HUES48 (cell line): ENCODE measurements at regions not wholly inside any gene's neighbourhood (a gene's known extent, or its start where the extent isn't known, plus 50 kb on each side); places are given as distances from the start of the nearest gene placed in this dataset.

Source experiments
- H3K27ac ChIP-seq: one replicate; pipeline ENCODE4 v1.7.0; 2013; ENCODE audit warnings: low read depth, low read length, inconsistent platforms
- H3K27me3 ChIP-seq: 2 replicates; pipeline ENCODE4 v1.6.1; 2013; ENCODE audit warnings: mild to moderate bottlenecking, low read length; ENCODE audit not compliant: control insufficient read depth, insufficient read depth
- H3K36me3 ChIP-seq: 2 replicates; pipeline ENCODE4 v1.6.1; 2013; ENCODE audit warnings: low read length; ENCODE audit not compliant: control insufficient read depth, insufficient read depth
- H3K4me1 ChIP-seq: 2 replicates; pipeline ENCODE4 v1.6.1; 2013; ENCODE audit warnings: mild to moderate bottlenecking, low read length; ENCODE audit not compliant: control insufficient read depth, insufficient read depth
- H3K4me3 ChIP-seq: 2 replicates; pipeline ENCODE4 v1.5.1; 2013; ENCODE audit warnings: mild to moderate bottlenecking, low read depth, low read length
- H3K9ac ChIP-seq: 2 replicates; pipeline ENCODE4 v1.6.1; 2013; ENCODE audit warnings: mild to moderate bottlenecking, low read depth, low read length, moderate library complexity
- H3K9me3 ChIP-seq: 2 replicates; pipeline ENCODE4 v1.6.1; 2013; ENCODE audit warnings: low read length; ENCODE audit not compliant: control insufficient read depth, insufficient read depth

GRCh38 chr12:69131077-69131476, 108.3 kb upstream of the CPSF6 start:
- Histone ChIP-seq H3K4me1 (0 out of 2 replicates have a peak, but pooled peaks cover 13% of the 10 kb centered on the region), H3K36me3 (no peaks in the 10 kb centered on the region), H3K9me3 (no peaks in the 10 kb centered on the region), H3K9ac (no peak overlapping the region), H3K4me3 (no peak overlapping the region), H3K27me3 (no peaks in the 10 kb centered on the region), H3K27ac (no peak overlapping the region)

- H3K4me3 ChIP-seq, result no peak overlapping the region
- H3K36me3 ChIP-seq, result no peaks in the 10 kb centered on the region
- H3K9me3 ChIP-seq, result peaks cover 22% of the 10 kb centered on the region
- no peak overlapping the region for H3K27ac ChIP-seq
- no peak overlapping the region for H3K9ac ChIP-seq
- no peaks in the 10 kb centered on the region for H3K4me1 ChIP-seq
- no peaks in the 10 kb centered on the region for H3K27me3 ChIP-seq
Measured at GRCh38 chr12:69136931-69137613, 102.3 kb upstream of the CPSF6 start.

- H3K36me3 ChIP-seq, result no peaks in the 10 kb centered on the region
- H3K27ac ChIP-seq, result no peak overlapping the region
Measured at GRCh38 chr12:69141074-69141473, 98.3 kb upstream of the CPSF6 start.

GRCh38 chr12:69149270-69149669, 90.1 kb upstream of the CPSF6 start:
- Histone ChIP-seq H3K27me3 (no peaks in the 10 kb centered on the region), H3K9me3 (no peaks in the 10 kb centered on the region), H3K9ac (no peak overlapping the region), H3K27ac (no peak overlapping the region), H3K4me1 (no peaks in the 10 kb centered on the region), H3K4me3 (no peak overlapping the region), H3K36me3 (no peaks in the 10 kb centered on the region)

More at GRCh38 chr12:69141074-69141473, 98.3 kb upstream of the CPSF6 start:
- Histone ChIP-seq H3K4me3 (no peak overlapping the region), H3K9ac (no peak overlapping the region), H3K9me3 (peaks cover 24% of the 10 kb centered on the region), H3K4me1 (no peaks in the 10 kb centered on the region), H3K27me3 (no peaks in the 10 kb centered on the region)

GRCh38 chr12:69150083-69150795, 89.1 kb upstream of the CPSF6 start:
- Histone ChIP-seq H3K9ac (no peak overlapping the region), H3K4me1 (no peaks in the 10 kb centered on the region), H3K4me3 (no peak overlapping the region), H3K27me3 (no peaks in the 10 kb centered on the region), H3K9me3 (no peaks in the 10 kb centered on the region), H3K27ac (no peak overlapping the region), H3K36me3 (no peaks in the 10 kb centered on the region)

- H3K9ac ChIP-seq, result no peak overlapping the region
- H3K36me3 ChIP-seq, result no peaks in the 10 kb centered on the region
- H3K9me3 ChIP-seq, result no peaks in the 10 kb centered on the region
- H3K27ac ChIP-seq, result no peak overlapping the region
- H3K4me3 ChIP-seq, result no peak overlapping the region
- no peaks in the 10 kb centered on the region for H3K4me1 ChIP-seq
- H3K27me3 ChIP-seq, result no peaks in the 10 kb centered on the region
Measured at GRCh38 chr12:69150796-69151127, 88.6 kb upstream of the CPSF6 start.

- H3K4me3 ChIP-seq, result no peak overlapping the region
- H3K9me3 ChIP-seq, result no peaks in the 10 kb centered on the region
- H3K36me3 ChIP-seq, result no peaks in the 10 kb centered on the region
- no peak overlapping the region for H3K27ac ChIP-seq
- H3K9ac ChIP-seq, result no peak overlapping the region
- H3K4me1 ChIP-seq, result no peaks in the 10 kb centered on the region
- no peaks in the 10 kb centered on the region for H3K27me3 ChIP-seq
Measured at GRCh38 chr12:69151254-69151764, 88.1 kb upstream of the CPSF6 start.

GRCh38 chr12:69154585-69155363, 84.6 kb upstream of the CPSF6 start:
- no peaks in the 10 kb centered on the region for H3K9me3 ChIP-seq
- no peaks in the 10 kb centered on the region for H3K36me3 ChIP-seq
- peaks cover 4% of the 10 kb centered on the region; the same call in 1 of the 2 replicates for H3K4me1 ChIP-seq
- no peak overlapping the region for H3K9ac ChIP-seq
- H3K27ac ChIP-seq, result no peak overlapping the region
- no peak overlapping the region for H3K4me3 ChIP-seq
- no peaks in the 10 kb centered on the region for H3K27me3 ChIP-seq

GRCh38 chr12:69157023-69157655, 82.2 kb upstream of the CPSF6 start:
- no peaks in the 10 kb centered on the region for H3K36me3 ChIP-seq
- H3K9ac ChIP-seq, result no peak overlapping the region

GRCh38 chr12:69161829-69162228, 77.5 kb upstream of the CPSF6 start:
- Histone ChIP-seq H3K27me3 (no peaks in the 10 kb centered on the region), H3K9me3 (no peaks in the 10 kb centered on the region), H3K27ac (no peak overlapping the region), H3K36me3 (no peaks in the 10 kb centered on the region), H3K4me1 (peaks cover 1% of the 10 kb centered on the region; the same call in 1 of the 2 replicates), H3K4me3 (no peak overlapping the region), H3K9ac (no peak overlapping the region)

More at GRCh38 chr12:69157023-69157655, 82.2 kb upstream of the CPSF6 start:
- no peaks in the 10 kb centered on the region for H3K9me3 ChIP-seq
- H3K27ac ChIP-seq, result no peak overlapping the region
- no peaks in the 10 kb centered on the region for H3K27me3 ChIP-seq
- peaks cover 4% of the 10 kb centered on the region; the same call in 1 of the 2 replicates for H3K4me1 ChIP-seq
- no peak overlapping the region for H3K4me3 ChIP-seq
